ENCODE measurements at regions not wholly inside any gene's neighbourhood (a gene's known extent, or its start where the extent isn't known, plus 50 kb on each side); places are given as distances from the start of the nearest gene placed in this dataset.

DNA sequence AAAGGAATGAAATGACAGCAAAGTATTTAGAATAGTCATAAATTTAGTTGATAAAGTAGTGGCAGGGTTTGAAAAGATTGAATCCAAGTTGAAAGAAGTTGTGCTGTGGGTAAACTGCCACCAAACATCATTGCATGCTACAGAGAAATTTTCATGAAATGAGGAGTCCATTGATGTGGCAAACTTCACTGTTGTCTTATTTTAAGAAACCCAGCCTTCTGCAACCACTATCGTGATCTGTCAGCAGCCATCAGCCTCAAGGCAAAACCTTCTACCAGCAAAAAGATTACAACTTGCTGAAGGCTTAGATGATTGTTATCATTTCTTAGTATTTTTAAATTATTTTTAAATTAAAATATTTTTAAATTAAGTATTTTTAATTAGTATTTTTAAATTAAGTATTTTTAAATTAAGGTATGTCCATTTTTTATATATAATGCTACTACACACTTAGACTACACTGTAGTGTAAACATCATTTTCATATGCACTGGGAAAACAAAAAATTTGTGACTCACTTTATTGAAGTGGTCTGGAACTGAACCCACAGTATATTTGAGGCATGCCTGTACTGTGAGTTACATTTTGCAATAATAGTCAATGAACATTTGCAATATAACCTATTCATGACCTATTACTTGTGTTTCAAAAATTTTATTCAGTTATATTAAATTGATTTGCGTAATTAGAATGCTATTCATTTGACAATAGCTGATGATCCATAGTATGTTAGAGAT is 67.2 kb upstream of the SYT1 start:
- no peak for DNase-seq

DNA sequence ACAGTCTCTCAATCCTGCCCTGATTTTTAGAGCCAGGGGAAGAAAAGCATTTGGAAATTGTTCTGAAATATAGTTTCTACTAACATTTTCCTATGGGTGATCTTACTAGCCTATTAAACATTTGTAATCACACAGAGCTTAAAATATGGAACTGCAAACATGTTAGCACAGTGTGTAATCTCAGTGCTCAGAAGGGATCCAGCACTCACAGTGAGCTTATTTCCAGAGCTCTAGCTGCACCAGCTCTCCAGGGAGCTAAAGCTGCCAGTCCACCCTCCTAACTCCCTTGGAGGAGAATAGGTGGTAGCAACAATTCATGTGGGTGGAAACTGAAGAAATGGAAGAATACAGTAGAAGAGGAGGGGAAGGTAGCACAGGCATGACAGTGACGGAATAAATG is 64.9 kb upstream of the SYT1 start:
- DNase-seq: no peak

DNA sequence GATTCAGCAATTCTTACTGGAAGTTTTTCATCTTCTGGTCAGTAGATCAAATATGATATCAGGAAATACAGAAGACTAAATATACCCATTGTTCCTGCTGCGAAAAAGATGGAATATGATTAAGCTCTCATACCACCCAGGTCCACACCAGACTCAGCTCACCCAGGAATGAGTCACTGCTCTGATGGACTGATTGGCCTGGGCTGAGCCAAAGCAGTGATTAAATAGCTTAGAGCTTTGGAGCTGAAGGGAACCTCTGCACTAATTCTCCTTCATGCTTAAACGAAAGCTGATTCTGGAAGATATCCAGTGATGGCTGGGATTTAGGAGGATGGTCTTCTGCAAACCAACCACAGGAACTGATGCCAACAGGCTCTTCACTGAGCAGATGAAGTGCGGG is 62.0 kb upstream of the SYT1 start:
- no peak for DNase-seq

DNA sequence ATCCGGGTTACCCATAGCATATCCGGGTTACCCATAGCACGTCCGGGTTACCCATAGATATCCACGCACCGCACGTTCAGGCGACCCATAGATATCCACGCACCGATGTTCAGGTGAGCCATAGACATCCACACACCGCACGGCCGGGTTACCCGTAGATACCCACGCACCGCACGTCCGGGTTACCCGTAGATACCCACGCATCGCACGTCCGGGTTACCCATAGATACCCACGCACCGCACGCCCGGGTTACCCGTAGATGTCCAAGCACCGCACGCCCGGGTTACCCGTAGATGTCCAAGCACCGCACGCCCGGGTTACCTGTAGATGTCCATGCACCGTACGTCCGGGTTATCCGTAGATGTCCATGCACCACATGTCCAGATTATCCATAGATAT is 60.3 kb upstream of the SYT1 start:
- DNase-seq: no peak
